ENCODE measurements at regions not wholly inside any gene's neighbourhood (a gene's known extent, or its start where the extent isn't known, plus 50 kb on each side); places are given as distances from the start of the nearest gene placed in this dataset.

DNA sequence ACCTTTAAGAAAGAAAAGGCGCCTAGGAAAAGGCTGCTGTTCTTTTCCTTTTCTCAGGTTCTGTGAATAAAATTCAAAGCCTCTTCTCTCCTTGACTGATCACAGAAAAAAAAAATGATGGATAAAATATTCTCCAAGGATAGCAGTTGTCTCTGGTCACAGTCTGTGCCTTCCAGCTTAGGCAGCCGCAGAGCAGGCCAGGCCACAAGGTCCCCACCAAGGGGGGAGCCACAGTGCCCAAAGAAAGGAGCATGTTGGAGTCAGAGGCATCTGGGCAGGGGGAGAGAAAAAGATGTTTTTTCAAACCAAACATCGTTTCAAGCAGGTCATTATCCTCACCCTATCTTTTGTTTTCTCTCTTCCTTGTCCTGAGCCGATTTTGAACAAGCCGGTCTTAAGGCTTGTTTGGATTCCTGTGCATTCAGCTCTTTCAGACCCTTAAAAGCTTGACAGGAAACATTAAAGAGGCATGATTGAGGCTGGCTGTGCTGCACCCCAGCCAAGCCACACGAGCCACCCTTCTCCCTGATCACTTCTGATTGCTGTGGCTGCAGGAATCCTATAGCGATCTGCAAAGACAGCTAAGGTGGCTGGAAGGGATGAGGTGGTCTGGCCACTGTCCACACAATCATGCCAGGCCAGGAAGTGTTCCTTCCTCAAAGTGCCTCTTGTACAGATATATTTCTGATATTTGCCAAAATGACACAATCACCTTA, 284.6 kb upstream of the TLE4 start:
- peak overlapping the region; percentile 69 for H3K27ac Mint-ChIP-seq (ENCODE audit: unreplicated experiment)
- DNase-seq (ENCODE audit: low read depth, low spot score), result no peak
- H3K36me3 Mint-ChIP-seq (ENCODE audit: low read depth), result no peaks in the 10 kb centered on the region
- H3K9me3 Mint-ChIP-seq, result no peaks in the 10 kb centered on the region
- no peaks in the 10 kb centered on the region for H3K27me3 Mint-ChIP-seq (ENCODE audit: low read depth)
- TF ChIP-seq, protein P1, sequence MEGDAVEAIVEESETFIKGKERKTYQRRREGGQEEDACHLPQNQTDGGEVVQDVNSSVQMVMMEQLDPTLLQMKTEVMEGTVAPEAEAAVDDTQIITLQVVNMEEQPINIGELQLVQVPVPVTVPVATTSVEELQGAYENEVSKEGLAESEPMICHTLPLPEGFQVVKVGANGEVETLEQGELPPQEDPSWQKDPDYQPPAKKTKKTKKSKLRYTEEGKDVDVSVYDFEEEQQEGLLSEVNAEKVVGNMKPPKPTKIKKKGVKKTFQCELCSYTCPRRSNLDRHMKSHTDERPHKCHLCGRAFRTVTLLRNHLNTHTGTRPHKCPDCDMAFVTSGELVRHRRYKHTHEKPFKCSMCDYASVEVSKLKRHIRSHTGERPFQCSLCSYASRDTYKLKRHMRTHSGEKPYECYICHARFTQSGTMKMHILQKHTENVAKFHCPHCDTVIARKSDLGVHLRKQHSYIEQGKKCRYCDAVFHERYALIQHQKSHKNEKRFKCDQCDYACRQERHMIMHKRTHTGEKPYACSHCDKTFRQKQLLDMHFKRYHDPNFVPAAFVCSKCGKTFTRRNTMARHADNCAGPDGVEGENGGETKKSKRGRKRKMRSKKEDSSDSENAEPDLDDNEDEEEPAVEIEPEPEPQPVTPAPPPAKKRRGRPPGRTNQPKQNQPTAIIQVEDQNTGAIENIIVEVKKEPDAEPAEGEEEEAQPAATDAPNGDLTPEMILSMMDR (conservative IDR thresholded peaks at IDR 0.05), result no peak
- no peak overlapping the region for H3K4me3 Mint-ChIP-seq
- H3K4me1 Mint-ChIP-seq, result peaks cover 23% of the 10 kb centered on the region

DNA sequence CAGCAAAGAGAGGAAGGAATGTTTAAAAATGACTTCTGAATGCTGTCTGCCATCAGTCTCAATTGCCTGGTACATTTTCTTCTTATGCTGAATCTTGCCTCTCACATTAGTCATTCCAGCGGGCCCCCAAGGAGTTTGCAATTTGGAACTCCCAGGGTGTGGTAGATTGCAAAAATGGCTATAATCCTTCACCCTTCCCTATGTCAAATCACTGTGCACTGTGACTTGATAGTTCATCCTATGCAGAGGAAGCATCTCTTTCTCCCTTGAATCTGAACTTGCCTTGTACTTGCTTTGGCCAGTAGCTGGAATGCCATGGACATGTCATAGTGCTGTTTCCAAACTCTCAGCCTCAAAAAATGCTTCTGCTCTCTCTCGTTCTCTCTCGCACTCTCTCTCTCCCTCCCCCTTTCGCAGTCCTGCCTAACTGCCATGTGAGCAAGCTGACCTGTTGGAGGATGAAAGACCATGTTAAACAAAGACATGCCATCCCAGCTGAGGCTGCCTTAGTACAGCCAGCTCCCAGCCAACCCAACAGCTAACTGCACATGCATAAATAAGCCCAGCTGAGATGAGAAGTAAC, 284.0 kb upstream of the TLE4 start:
- Mint-ChIP-seq H3K9me3 (no peaks in the 10 kb centered on the region), H3K4me3 (no peak overlapping the region), H3K27me3 (ENCODE audit: low read depth) (no peaks in the 10 kb centered on the region), H3K4me1 (peaks cover 23% of the 10 kb centered on the region), H3K36me3 (ENCODE audit: low read depth) (no peaks in the 10 kb centered on the region), H3K27ac (ENCODE audit: unreplicated experiment) (no peak overlapping the region)
- DNase-seq (ENCODE audit: low read depth, low spot score), result no peak
- TF ChIP-seq, protein P1 (conservative IDR thresholded peaks at IDR 0.05), result no peak

DNA sequence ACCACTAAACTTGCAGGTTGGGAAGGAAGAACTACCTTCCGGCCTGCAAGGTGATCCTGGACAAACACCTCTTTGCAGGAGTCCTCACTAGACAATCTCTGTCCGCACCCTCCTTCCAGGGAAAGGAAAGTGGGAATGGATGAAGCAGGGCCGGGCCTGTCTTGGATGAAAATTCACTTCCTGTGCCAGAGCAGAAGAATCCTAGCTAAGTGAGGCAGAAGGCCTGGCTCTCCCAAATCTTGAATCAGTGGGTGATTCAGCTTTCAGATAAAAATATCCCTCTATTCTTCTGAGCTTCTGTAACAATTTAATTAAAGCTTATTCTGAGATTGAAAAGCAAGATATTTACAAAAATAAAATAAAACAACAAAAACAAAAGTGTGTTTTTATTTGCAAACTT, 281.9 kb upstream of the TLE4 start:
- peaks cover 23% of the 10 kb centered on the region for H3K4me1 Mint-ChIP-seq
- TF ChIP-seq, protein P1 (conservative IDR thresholded peaks at IDR 0.05), result no peak
- H3K27me3 Mint-ChIP-seq (ENCODE audit: low read depth), result no peaks in the 10 kb centered on the region
- no peaks in the 10 kb centered on the region for H3K9me3 Mint-ChIP-seq
- no peak overlapping the region for H3K4me3 Mint-ChIP-seq
- no peak overlapping the region for H3K27ac Mint-ChIP-seq (ENCODE audit: unreplicated experiment)
- no peaks in the 10 kb centered on the region for H3K36me3 Mint-ChIP-seq (ENCODE audit: low read depth)
- no peak for DNase-seq (ENCODE audit: low read depth, low spot score)

DNA sequence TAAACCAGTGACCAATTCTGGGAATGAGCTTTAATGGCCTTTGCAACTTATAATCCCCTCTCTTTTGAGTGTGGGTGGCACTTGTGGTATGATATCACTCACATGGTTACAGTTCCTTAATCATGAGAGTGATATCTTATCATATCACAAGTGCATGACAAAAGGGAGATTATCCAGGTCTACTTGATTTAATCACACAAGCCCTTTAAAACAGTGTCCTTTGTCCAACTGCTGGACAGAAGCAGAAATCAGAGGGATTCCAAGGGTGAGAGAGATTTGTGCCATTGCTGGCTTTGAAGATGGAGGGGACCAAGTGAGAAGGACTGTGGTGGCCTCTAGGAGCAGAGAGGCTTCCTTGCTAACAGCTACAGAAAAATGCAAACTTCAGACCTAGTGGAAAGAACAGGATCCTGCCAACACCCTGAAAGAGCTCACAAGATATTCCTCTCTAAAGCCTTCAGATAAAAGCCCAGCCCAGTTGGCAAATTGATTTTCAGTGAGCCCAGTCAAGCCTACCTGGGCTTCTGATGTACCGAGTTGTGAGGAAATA, 279.0 kb upstream of the TLE4 start:
- H3K9me3 Mint-ChIP-seq, result no peaks in the 10 kb centered on the region
- H3K27ac Mint-ChIP-seq (ENCODE audit: unreplicated experiment), result no peak overlapping the region
- no peaks in the 10 kb centered on the region for H3K36me3 Mint-ChIP-seq (ENCODE audit: low read depth)
- DNase-seq (ENCODE audit: low read depth, low spot score), result no peak
- peaks cover 4% of the 10 kb centered on the region for H3K4me1 Mint-ChIP-seq
- no peak overlapping the region for H3K4me3 Mint-ChIP-seq
- TF ChIP-seq, protein P1 (conservative IDR thresholded peaks at IDR 0.05), result no peak
- no peaks in the 10 kb centered on the region for H3K27me3 Mint-ChIP-seq (ENCODE audit: low read depth)

DNA sequence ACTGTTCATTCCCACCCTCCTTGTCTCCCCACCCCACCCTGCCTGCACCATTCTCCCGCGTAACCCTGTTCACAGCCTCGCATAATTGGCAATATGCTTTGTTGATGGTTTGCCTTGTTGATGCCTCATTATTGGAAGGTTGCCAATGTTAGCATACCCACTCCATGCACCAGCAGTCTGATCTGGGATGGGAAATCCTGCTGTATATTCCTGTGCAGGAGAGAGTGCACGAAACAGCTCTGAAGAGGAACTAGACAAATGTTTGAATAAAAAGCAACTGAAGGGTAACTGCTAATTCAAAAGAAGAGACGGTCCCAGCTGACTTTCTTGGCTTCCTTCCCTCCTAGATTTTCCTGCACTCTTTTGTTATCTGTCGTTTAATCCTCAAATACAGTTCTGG, 271.7 kb upstream of the TLE4 start:
- no peak overlapping the region for H3K4me3 Mint-ChIP-seq
- no peaks in the 10 kb centered on the region for H3K27me3 Mint-ChIP-seq (ENCODE audit: low read depth)
- TF ChIP-seq, protein P1 (conservative IDR thresholded peaks at IDR 0.05), result no peak
- peak overlapping the region; percentile 14 for H3K27ac Mint-ChIP-seq (ENCODE audit: unreplicated experiment)
- H3K36me3 Mint-ChIP-seq (ENCODE audit: low read depth), result no peaks in the 10 kb centered on the region
- H3K4me1 Mint-ChIP-seq, result peaks cover 25% of the 10 kb centered on the region
- no peaks in the 10 kb centered on the region for H3K9me3 Mint-ChIP-seq
- DNase-seq (ENCODE audit: low read depth, low spot score), result no peak

Data from neural crest cell (in vitro differentiated cells).